ENCODE measurements at regions not wholly inside any gene's neighbourhood (a gene's known extent, or its start where the extent isn't known, plus 50 kb on each side); places are given as distances from the start of the nearest gene placed in this dataset.

DNA sequence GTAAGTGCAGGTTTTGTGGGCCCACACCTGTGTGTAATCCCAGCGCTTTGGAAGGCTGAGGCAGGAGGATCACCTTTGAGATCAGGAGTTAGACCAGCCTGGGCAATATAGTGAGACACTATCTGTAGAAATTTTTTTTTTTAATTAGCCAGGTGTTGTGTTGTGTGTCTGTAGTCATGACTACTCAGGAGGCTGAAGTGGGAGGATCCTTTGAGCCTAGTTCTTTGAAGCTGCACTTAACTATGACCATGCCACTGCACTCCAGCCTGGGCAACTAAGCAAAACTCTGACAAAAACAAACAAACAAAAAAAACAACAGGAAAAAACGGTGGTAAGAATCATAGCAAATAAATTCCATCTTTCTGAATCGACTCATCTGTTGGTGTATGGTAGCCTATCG lies 268.6 kb upstream of the PDGFD start:
- DNase-seq (ENCODE audit: low read depth), result no peak

DNA sequence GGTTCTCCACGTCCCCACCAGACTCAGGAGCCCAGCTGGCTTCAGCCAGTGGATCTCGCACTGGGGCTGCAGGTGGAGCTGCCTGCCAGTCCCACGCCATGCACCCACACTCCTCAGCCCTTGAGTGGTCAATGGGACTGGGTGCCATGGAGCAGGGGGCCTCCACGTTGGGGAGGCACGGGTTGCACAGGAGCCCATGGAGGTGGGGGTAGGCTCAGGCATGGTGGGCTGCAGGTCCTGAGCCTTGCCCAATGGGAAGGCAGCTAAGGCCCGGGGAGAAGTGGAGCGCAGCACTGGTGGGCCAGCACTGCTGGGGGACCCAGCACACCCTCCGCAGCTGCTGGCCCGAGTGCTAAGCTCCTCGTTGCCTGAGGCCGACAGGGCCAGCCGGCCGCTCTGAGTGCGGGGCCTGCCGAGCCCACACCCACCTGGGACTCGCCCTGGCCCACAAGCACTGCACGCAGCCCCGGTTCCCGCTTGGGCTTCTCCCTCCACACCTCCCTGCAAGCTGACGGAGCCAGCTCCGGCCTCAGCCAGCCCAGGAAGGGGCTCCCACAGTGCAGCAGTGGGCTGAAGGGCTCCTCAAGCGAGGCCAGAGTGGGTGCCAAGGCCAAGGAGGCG lies 258.5 kb upstream of the PDGFD start:
- DNase-seq (ENCODE audit: low read depth), result no peak

DNA sequence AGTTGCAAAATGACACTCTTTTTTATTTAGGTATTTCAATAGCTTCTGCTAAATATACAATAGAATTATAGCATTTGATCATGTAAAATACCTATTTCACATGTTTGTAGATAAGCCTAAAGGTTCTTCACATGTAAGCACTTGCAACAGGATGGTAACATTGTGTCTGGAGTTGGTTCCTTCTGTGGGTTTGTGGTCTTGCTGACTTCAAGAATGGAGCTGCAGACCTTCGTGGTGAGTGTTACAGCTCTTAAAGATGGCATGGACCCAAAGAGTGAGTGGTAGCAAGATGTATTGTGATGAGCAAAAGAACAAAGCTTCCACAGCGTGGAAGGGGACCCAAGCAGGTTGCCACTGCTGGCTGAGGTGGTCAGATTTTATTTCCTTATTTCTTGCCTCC lies 246.4 kb upstream of the PDGFD start:
- no peak for DNase-seq (ENCODE audit: low read depth)

DNA sequence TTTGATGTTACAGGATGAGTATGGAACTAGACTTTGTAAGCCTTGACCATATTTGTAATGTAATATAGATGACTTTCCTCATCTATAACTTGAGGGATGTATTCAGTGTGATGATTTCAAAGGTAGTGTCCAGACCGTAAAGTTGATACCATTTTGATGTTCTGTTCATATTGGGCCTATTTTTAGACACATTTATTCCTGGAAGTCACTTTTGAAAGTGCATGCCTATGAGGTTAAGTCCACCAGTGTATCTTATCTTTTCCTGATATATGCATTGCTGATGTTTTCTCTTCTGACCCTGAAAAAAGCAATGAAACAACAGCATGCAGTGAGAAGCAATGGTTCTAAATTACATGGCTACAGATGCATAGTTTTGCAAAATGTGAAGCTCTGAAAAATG lies 244.7 kb upstream of the PDGFD start:
- no peak for DNase-seq (ENCODE audit: low read depth)

DNA sequence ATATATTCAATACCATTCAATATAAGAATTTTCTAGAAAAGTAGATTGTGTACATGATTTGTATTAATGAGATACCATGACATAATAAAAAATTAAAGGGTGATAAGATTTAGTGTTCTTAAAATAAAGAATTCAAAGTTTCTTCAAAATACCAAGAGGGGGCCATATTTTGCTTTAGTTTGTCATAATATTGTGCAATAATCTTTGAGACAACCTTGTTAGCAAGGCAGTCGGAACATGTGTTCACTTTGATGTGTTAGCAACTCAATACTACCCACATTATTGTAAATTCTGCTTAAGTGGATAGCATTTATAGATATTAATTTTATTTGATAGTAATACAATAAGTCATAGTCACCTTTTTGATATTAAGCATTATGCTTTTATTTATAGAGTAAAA lies 241.3 kb upstream of the PDGFD start:
- no peak for DNase-seq (ENCODE audit: low read depth)

DNA sequence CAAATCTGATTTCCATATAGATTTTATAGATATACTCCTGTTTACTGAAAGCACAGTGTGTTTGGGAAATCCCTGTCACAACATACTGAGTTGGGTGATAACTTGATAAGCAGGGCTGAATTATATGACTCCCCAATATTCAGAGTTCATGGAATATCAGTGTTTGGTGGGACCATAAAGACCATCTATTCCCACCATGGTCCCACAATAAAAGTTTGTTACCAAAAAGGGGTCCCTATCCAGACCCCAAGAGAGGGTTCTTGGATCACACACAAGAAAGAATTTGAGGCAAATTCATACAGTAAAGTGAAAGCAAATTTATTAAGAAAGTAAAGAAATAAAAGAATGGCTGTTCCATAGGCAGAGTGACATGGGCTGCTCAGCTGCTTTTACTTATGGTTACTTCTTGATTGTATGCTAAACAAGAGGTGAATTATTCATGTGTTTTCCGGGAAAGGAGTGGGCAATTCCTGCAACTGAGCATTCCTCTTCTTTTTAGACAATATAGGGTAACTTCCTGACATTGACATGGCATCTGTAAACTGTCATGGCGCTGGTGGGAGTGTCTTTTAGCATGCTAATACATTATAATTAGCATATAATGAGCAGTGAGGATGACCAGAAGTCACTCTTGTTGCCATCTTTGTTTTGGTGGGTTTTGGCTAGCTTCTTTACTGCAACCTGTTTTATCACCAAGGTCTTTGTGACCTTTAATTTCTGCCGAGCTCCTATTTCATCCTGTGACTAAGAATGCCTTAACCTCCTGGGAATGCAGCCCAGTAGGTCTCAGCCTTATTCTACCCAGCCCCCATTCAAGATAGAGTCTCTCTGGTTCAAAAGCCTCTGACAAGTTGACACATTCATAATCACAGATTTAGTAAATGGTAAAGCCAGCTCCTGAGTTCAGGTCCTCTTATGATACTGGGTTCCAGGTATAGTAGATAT lies 240.6 kb upstream of the PDGFD start:
- no peak for DNase-seq (ENCODE audit: low read depth)

DNA sequence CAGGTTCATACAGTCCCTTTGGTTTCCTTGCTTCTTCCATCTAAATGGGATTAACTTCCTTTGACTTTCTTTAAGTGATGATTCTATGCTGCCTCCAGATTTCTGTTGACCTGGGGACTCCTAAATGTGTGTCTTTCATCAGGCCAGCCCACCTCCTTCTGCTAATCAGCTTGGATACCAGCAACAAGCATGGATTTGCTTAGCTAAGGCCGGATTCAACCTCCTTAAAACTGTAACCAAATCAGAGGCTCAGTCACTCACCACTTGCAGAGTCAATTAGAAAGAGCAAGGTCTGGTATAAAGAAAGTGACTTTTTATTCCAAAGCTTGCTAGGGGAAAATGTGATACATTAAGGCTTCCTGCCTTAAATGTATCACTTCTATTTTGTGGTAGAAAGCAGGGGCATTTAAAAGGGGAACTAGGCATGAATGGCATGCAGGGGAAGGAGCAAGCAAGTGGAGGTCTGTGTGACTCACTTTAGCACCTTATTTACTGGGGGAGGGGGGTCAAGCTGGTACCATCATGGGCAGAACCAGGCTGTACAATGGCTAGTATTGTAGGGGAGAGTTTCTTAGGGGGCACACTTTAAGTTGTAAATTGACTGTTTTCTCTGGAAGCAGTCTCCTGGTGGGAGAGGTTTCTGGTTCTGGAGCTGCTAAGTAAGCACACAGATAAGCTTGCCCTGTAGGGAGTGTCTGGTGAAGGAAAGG lies 239.0 kb upstream of the PDGFD start:
- DNase-seq (ENCODE audit: low read depth), result no peak

DNA sequence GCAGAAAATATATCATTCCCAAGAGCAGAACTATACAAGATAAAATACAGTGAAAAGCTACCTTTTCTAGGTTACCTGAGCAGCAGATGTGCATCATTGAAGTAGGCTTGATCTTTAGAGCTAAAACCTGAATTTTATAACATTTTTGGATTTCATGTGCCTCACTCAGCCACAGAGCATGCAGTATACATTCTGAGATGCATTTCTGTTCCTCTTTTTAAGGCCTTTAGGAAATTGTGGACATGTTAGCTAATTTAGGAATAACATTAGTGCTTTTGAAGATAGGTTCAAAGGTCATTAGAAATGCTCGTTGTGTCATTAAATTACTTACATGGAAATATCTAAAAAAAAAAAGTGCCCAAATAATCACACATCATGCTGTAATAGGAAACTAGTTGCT lies 230.6 kb upstream of the PDGFD start:
- DNase-seq (ENCODE audit: low read depth), result no peak

DNA sequence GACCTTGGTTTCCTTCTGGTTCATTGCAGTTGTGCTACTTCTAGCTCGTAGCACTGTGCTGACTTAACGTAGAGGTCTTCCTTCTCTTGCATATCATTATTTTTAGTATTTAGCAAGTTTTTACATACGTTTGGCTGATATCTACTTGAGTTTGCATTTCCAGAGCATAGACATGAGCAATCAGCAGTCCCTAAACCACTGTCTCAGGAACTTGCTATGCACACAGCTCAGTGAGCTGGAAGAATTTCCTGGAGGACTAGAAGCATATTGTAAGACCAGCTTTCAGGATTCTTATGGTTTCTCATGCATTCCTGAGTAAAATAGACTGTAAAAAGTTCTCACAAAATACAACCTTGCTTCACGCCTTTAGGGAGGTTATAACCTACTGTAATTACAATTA lies 226.7 kb upstream of the PDGFD start:
- no peak for DNase-seq (ENCODE audit: low read depth)

DNA sequence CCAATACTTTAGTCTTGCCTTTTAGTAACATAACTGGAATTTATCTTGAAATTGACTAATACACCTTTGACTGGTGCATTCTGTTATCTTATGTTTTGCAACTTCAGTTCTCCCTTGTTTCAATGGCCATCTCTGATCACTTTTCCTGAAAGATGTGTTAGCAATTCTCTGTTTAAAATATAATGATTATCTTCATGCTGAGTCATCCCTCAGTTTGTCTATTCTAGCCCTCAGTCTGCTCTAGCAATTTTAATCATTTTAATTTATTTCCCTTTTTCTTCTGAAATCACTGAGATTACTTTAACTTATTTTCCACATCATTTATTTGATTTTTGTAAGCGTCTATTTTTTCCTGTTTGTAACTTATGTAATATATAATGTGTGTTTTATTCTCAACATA lies 221.9 kb upstream of the PDGFD start:
- no peak for DNase-seq (ENCODE audit: low read depth)

DNA sequence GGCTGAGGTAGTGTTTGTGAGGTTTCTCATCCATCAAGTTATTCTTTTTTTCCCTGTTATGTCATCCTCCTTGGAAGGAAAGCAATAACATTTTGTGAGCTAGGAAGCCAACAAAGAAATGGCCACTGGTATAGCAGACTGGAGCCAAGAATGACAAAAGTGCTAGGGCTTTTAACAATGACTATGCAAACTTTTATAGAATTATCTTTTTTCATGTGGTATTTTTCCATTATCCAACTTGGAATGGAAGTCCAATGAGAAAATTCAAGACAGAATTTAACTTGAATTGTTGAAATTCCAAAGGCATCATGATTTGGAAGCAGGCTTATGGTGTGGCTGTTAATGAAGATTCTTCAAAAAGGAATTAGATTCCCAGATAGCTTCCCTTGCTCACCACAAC lies 216.4 kb upstream of the PDGFD start:
- DNase-seq (ENCODE audit: low read depth), result no peak

DNA sequence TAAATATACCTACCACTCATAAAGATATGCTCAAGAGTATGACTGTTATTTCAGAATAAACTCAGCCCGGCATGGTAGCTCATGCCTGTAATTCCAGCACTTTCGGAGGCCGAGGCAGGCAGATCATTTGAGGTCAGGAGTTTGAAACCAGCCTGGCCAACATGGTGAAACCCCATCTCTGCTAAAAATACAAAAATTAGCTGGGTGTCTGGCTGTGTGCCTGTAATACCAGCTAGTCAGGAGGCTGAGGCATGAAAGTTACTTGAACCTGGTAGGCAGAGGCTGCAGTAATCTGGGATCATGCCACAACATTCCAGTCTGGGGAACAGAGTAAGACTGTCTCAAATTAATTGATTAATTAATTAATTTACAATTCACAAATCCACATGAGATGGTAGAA lies 208.2 kb upstream of the PDGFD start:
- no peak for DNase-seq (ENCODE audit: low read depth)

DNA sequence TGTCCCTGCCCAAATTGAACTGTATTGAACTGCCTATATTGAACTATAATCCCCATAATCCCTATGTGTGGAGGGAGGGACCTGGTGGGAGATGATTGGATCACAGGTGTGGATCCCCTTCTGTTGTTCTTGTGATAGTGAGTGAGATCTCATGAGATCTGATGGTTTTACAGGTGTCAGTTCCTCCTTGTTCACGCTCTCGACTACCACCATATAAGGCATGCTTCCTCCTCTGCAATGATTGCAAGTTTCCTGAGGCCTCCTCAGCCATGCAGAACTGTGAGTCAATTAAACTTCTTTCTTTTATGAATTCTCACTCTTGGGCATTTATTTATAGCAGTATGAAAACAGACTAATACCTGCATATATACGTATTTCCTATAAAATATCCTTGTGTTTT lies 206.5 kb upstream of the PDGFD start:
- no peak for DNase-seq (ENCODE audit: low read depth)

DNA sequence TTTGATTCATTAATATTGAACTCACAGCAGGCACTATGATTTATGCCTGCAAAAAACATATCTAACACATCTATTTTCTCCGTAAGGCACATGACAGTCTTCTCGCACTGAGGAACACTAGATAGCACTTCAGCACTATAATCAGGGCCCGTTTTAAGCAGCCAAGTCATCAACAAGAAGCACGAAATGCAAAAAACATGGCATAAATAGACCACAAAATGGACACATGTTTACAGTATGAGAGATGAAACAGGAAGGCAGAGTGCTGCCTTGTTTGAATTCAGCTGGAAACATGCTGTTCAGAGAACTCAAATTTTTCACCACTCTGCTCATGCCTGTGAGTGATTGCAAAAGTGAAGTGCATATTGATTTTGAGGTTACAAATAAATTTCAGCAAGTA lies 205.8 kb upstream of the PDGFD start:
- no peak for DNase-seq (ENCODE audit: low read depth)

DNA sequence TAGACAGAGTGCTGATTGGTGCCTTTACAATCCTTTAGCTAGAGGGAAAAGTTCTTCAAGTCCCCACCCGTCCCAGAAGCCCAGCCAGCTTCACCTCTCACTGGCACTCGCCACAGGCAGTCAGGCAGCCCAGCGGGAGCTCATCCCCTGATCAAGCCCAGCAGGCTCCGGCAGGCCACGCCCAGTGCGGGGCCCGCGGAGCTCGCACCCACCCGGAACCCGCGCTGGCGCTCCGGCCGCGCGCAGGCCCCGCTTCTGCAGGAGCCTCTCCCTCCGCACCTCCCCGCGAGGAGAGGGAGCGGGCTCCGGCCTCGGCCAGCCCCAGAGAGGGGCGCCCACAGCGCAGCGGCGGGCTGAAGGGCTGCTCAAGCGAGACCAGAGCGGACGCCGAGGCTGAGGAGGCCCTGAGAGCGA lies 202.4 kb upstream of the PDGFD start:
- DNase-seq (ENCODE audit: low read depth), result no peak

DNA sequence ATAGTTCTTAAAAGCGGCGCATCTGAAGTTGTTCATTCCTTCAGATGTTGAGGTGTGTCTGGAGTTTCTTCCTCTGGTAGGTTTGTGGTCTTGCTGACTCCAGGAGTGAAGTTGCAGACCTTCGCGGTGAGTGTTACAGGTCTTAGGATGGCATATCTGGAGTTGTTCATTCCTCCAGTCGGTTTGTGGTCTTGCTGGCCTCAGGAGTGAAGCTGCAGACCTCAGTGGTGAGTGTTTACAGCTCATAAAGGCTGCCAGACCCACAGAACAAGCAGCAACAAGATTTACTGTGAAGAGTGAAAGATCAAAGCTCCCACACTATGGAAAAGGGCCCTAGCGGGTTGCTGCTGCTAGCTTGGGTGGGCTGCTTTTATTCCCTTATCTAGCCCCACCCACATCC lies 201.7 kb upstream of the PDGFD start:
- no peak for DNase-seq (ENCODE audit: low read depth)

DNA sequence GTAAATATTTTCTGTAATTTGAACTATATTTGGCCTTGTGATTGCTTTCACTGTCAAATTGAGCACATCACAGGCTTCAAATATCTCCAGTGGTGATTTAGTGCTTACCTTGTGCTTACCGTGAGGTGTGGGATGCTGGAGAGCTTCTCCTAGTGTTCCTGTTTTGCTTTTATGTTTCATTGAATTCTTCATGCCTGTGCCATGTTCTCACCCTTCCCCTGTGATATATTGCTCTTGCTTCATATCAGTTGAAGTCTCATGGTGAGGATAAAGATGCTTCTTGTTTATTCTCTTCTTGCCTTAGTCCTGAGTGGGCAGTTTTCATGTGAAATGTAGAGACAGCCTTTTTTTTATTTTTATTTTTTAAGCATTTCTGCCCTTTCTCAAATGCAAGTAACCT lies 198.0 kb upstream of the PDGFD start:
- no peak for DNase-seq (ENCODE audit: low read depth)

DNA sequence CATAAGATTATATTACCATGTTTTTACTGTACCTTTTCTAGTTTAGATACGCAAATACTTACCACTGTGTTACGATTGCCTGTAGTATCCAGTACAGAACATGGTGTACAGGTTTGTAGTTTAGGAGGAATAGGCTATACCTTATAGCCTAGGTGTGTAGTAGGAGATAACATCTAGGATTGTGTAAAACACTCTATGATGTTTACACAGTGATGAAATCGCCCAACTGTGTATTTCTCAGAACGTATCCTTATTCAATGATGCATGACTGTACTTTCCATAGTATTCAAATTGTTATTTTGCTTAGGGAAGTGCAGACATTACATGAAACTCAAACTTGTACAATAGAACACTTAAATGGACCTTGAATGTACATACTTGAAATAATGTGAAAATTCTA lies 188.1 kb upstream of the PDGFD start:
- DNase-seq (ENCODE audit: low read depth), result no peak

DNA sequence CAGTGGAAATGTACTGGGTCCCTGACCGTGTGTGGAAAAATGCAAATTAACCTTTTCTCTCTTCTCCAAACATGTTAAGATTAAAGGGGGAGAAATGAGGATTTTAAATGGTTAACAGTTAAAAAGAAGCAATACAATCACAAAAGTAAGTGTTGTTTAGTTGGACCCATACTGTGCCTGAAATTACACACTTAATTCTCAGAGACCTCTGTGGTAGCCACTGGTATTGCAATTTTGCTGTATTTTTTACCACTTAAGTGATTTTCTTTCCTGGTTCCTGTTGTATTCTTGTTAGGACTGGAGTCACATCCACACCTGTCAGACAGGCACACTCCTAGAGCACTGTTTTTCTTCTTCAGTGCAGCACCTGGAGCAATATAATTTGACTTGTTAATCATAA lies 179.6 kb upstream of the PDGFD start:
- DNase-seq (ENCODE audit: low read depth), result no peak

DNA sequence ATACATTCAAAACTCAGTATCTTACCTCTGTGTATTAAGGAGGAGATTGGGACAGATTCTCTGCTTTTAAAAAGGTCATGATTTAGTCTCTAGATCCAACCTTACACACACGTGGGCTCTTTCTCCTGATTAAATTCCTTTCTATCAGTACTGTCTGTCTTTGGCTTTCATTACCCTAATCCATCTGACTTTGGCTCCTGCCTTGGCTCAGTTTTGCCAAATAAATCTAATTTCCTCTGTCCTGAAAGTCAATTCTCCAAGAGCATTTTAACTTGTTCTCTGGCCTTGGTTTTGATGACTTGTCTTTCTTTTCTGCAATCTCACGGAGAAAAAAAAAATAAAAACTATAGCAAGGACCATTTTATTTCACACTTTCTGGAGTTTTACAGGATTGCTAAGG lies 176.6 kb upstream of the PDGFD start:
- DNase-seq (ENCODE audit: low read depth), result no peak

DNA sequence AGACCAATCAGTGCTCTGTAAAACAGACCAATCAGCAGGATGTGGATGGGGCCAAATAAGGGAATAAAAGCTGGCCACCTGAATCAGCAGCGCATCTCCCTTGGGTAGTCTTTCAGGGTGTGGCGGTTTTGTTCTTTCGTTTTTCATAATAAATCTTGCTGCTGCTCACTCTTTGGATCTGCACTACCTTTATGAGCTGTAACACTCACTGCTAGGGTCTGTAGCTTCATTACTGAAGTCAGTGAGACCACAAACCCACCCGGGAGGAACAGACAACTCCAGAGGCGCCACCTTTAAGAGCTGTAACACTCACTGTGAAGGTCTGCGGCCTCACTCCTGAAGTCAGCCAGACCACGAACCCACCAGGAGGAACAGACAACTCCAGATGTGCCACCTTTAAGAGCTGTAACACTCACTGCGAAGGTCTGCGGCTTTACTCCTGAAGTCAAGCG lies 175.5 kb upstream of the PDGFD start:
- DNase-seq (ENCODE audit: low read depth), result no peak

DNA sequence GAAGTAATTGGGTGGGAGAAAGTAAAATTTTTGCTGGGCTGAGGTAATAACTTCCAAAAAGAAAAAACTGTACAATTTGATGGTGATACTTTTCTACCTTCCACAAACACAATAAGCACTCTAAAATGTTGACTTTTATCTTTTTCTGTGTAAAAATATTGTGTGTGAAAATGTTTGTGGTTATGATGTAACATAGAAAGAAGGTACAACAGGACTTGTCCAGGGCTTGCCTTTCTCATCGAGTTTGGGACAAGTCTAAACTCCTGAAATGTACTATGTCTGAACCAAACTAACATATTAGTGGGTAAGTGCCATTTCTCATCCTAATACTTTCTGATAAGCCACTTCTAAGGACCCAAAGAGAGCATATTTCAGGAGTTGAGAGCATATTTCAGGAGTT lies 174.2 kb upstream of the PDGFD start:
- no peak for DNase-seq (ENCODE audit: low read depth)

DNA sequence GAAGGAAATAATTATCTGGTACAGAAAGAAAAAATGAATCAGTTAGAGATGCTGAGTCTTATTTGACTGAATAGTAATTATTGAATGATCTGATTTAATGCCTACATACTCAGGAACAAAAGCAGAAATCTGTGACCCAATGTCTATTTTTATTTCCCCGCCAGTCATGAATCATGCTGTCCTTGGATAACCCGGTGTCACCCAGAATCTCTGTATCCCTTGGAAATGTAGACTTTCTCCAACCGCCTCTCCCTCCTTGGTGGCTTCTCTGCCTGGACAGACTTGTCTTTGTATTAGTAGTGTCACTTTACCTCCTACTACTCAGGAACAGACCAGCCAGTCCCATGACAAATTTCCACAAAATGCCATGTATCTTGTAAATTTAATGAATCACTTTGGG lies 173.3 kb upstream of the PDGFD start:
- no peak for DNase-seq (ENCODE audit: low read depth)

Measured in activated T-helper 9 cell treated with anti-CD3 and anti-CD28 coated beads, Interleukin-2, amount 50 U/mL, for 16 hours (primary cell).